DND-41 (cell line): ENCODE measurements at regions not wholly inside any gene's neighbourhood (a gene's known extent, or its start where the extent isn't known, plus 50 kb on each side); places are given as distances from the start of the nearest gene placed in this dataset.

Source experiments
- ATAC-seq: fragments of 200-7000 bp; cut with Tn5 transposase; 3 replicates; pipeline ENCODE4 v1.9.1; 2021; ENCODE audit warnings: low read depth; ENCODE audit not compliant: insufficient read depth
- DNase-seq: peaks from one replicate; pipeline ENCODE4 v3.0.0-alpha.2; 2020
- H2AFZ ChIP-seq: 2 replicates; pipeline ENCODE4 v1.6.0; 2012; ENCODE audit warnings: low read depth, low read length
- H3K27ac ChIP-seq: 2 replicates; pipeline ENCODE4 v1.5.1; 2012; ENCODE audit warnings: low read length, inconsistent platforms
- H3K27me3 ChIP-seq: fragments of 200-600 bp; sonication (generic); 2 replicates; pipeline ENCODE4 v1.6.0; 2012; ENCODE audit warnings: low read length, mild to moderate bottlenecking, inconsistent platforms; ENCODE audit not compliant: insufficient read depth, poor library complexity
- H3K36me3 ChIP-seq: 2 replicates; pipeline ENCODE4 v1.5.1; 2012; ENCODE audit warnings: low read length, inconsistent platforms; ENCODE audit not compliant: insufficient read depth
- H3K4me1 ChIP-seq: 2 replicates; pipeline ENCODE4 v1.5.1; 2012; ENCODE audit warnings: mild to moderate bottlenecking, low read length; ENCODE audit not compliant: insufficient read depth
- H3K4me2 ChIP-seq: 2 replicates; pipeline ENCODE4 v1.6.0; 2012; ENCODE audit warnings: mild to moderate bottlenecking, moderate library complexity, low read length, inconsistent platforms; ENCODE audit not compliant: insufficient read depth
- H3K4me3 ChIP-seq, 2 experiments: fragments of 200-600 bp in 1 of 2; shearing (Covaris generic) in 1 of 2; 2 replicates each; pipeline ENCODE4 v1.5.1; 2012 to 2016; ENCODE audit warnings: inconsistent platforms in 2 of 2, low read length in 2 of 2, mild to moderate bottlenecking in 2 of 2, low read depth in 1 of 2, moderate library complexity in 1 of 2
- H3K79me2 ChIP-seq: 2 replicates; pipeline ENCODE4 v1.6.0; 2012; ENCODE audit warnings: low read length, inconsistent platforms; ENCODE audit not compliant: insufficient read depth
- H3K9ac ChIP-seq: 2 replicates; pipeline ENCODE4 v1.6.0; 2012; ENCODE audit warnings: low read depth, mild to moderate bottlenecking, inconsistent platforms, low read length, moderate library complexity
- H3K9me3 ChIP-seq: 2 replicates; pipeline ENCODE4 v1.5.1; 2012; ENCODE audit warnings: low read length, moderate library complexity, mild to moderate bottlenecking, inconsistent platforms; ENCODE audit not compliant: insufficient read depth, severe bottlenecking
- H4K20me1 ChIP-seq: 2 replicates; pipeline ENCODE4 v1.6.0; 2012; ENCODE audit warnings: low read length; ENCODE audit not compliant: insufficient read depth
- CTCF ChIP-seq: IDR thresholded peaks from 2 replicates; pipeline ENCODE4 v1.5.1; 2012; ENCODE audit warnings: borderline replicate concordance, low read length, moderate library complexity, mild to moderate bottlenecking; ENCODE audit not compliant: poor library complexity, severe bottlenecking; ENCODE audit errors: extremely low read depth
- EZH2 ChIP-seq: IDR thresholded peaks from 3 replicates; pipeline ENCODE4 v1.6.1; 2012; ENCODE audit warnings: borderline replicate concordance, low read depth, mild to moderate bottlenecking, moderate library complexity, low read length, inconsistent platforms; ENCODE audit not compliant: severe bottlenecking

DNA sequence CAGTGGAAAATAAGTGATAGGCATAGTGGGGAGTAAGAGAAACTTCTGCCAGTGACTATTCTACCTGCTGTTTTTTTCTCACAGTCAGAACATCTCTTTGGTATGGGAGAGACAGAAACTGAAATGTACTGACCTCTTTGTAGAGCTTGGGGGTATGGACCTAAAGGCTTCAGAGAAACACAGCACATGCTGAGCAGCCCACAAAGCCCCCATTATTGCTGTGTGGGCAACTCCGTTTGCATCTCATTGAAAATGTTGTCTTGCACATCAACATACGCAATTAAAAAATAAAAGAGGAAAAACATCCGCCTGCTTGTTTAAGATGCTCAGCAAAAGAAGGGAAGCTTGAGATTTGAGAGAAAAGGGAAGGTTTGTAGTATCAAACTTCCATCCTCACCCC, 443.4 kb upstream of the SEMA6D start:
- no peak overlapping the region for H3K9ac ChIP-seq
- DNase-seq (no peak), ATAC-seq (no peak)
- no peaks in the 10 kb centered on the region for H3K36me3 ChIP-seq
- no peak overlapping the region for H3K27ac ChIP-seq
- H3K4me1 ChIP-seq: no peaks in the 10 kb centered on the region
- no peaks in the 10 kb centered on the region for H4K20me1 ChIP-seq
- no peaks in the 10 kb centered on the region for H3K9me3 ChIP-seq
- no peaks in the 10 kb centered on the region for H3K27me3 ChIP-seq
- H3K4me3 ChIP-seq: no peak overlapping the region
- H2AFZ ChIP-seq: no peak overlapping the region
- H3K4me2 ChIP-seq: no peak overlapping the region
- TF ChIP-seq CTCF (no peak), EZH2 (no peak)
- no peaks in the 10 kb centered on the region for H3K79me2 ChIP-seq

DNA sequence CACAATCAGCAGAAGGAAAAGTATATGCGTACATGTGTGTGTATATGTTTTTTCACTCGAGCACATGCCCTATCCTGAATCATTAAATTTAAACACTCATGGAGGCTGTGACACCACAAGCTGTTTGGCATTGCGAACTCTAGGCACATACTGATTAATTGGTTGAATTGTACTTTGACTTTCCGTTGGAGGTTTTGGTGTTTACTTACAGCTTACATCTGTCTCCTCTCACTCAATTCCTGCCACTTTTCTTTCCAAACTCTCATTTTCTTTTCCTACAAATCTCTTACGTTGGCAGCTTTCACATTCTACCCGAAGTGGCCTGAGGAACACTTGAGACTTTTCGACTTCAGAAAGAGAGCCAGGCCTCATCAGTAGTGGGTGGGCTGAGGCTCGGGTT, 434.1 kb upstream of the SEMA6D start:
- H3K36me3 ChIP-seq: no peaks in the 10 kb centered on the region
- H2AFZ ChIP-seq: no peak overlapping the region

DNA sequence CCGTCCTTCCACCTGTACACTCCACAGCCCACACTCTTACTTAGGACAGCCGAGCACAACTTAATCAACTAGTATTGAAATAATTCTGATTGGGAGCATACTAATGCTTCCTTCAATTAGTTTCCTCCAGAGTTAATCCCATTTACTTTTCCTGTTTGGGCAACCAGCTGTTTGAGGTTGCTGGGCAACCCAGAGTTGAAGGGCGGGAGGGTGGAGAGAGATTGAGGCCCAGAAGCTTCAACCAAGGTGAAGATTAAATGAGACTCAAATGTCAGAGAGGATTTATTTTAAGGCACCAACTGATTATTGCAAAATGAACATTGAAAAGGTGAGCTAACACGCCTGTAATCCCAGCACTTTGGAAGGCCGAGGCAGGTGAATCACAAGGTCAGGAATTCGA, 428.5 kb upstream of the SEMA6D start:
- H3K9ac ChIP-seq: no peak overlapping the region
- no peaks in the 10 kb centered on the region for H3K9me3 ChIP-seq
- no peaks in the 10 kb centered on the region for H4K20me1 ChIP-seq
- DNase-seq (no peak), ATAC-seq (no peak)
- no peaks in the 10 kb centered on the region for H3K79me2 ChIP-seq
- no peak overlapping the region for H3K4me3 ChIP-seq
- TF ChIP-seq CTCF (no peak), EZH2 (no peak)
- H3K4me2 ChIP-seq: no peak overlapping the region
- H3K27me3 ChIP-seq: no peaks in the 10 kb centered on the region
- no peaks in the 10 kb centered on the region for H3K36me3 ChIP-seq
- no peaks in the 10 kb centered on the region for H3K4me1 ChIP-seq
- H3K27ac ChIP-seq: no peak overlapping the region
- no peak overlapping the region for H2AFZ ChIP-seq

More for the DNA sequence above, 434.1 kb upstream of the SEMA6D start:
- Histone ChIP-seq H3K4me2 (no peak overlapping the region), H3K4me3 (no peak overlapping the region), H3K9me3 (no peaks in the 10 kb centered on the region), H3K27me3 (no peaks in the 10 kb centered on the region), H3K4me1 (no peaks in the 10 kb centered on the region), H4K20me1 (no peaks in the 10 kb centered on the region), H3K9ac (no peak overlapping the region), H3K79me2 (no peaks in the 10 kb centered on the region), H3K27ac (no peak overlapping the region)
- DNase-seq: no peak
- no peak for ATAC-seq
- TF ChIP-seq CTCF (no peak), EZH2 (no peak)

DNA sequence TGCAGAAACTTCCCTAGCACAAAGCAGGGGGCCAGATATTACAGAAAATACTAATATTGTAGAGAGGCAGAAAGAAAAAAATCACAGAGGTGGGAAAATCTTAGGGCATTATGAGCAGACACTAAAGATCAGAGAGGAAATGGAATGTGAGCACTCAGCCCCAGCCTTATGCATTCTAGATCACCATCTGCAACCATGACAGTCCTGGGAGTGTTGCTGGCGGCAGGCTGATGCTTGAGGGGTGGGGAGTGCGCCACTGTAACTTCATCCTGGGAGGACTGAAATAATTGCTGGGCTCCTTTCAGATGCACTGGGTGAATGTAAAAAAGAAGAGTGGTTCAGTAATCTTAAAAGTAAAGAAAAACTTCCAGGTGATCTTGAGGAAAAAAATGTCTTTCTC, 427.6 kb upstream of the SEMA6D start:
- Histone ChIP-seq H3K9ac (no peak overlapping the region), H3K4me2 (no peak overlapping the region), H3K36me3 (no peaks in the 10 kb centered on the region), H3K4me3 (no peak overlapping the region), H4K20me1 (no peaks in the 10 kb centered on the region), H3K27ac (no peak overlapping the region), H3K9me3 (no peaks in the 10 kb centered on the region), H3K79me2 (no peaks in the 10 kb centered on the region), H3K4me1 (no peaks in the 10 kb centered on the region), H3K27me3 (no peaks in the 10 kb centered on the region), H2AFZ (no peak overlapping the region)
- ATAC-seq: no peak
- DNase-seq: no peak
- TF ChIP-seq CTCF: no peak
- TF ChIP-seq EZH2: no peak
